ENCODE measurements at regions not wholly inside any gene's neighbourhood (a gene's known extent, or its start where the extent isn't known, plus 50 kb on each side); places are given as distances from the start of the nearest gene placed in this dataset.

DNA sequence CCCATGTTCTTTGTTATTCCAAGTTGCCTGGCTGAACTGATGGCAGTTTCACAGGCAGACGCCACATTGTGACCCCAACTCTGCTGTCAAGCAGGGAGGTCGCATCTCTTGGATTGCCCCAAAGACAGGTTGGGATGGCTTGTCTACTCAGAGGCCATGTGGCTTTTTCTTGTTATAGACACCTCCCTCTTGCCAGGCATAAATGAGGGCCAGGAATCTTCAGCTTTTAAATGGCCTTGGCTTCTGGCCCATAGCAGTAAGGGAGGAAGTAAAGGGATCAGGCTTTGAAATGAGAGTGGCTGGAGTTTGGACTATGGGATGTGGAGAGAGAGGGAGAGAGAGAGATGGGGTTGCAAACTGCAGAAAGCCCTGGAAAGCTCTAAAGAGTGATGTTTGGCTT, 215.0 kb downstream of the TBX5 start:
- TF ChIP-seq EP300 (IDR thresholded peaks at IDR 0.05) = no peak
- TF ChIP-seq, protein P1, sequence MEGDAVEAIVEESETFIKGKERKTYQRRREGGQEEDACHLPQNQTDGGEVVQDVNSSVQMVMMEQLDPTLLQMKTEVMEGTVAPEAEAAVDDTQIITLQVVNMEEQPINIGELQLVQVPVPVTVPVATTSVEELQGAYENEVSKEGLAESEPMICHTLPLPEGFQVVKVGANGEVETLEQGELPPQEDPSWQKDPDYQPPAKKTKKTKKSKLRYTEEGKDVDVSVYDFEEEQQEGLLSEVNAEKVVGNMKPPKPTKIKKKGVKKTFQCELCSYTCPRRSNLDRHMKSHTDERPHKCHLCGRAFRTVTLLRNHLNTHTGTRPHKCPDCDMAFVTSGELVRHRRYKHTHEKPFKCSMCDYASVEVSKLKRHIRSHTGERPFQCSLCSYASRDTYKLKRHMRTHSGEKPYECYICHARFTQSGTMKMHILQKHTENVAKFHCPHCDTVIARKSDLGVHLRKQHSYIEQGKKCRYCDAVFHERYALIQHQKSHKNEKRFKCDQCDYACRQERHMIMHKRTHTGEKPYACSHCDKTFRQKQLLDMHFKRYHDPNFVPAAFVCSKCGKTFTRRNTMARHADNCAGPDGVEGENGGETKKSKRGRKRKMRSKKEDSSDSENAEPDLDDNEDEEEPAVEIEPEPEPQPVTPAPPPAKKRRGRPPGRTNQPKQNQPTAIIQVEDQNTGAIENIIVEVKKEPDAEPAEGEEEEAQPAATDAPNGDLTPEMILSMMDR (IDR thresholded peaks at IDR 0.05) = no peak

All from gastroesophageal sphincter (tissue), 3 donors.